Caco-2 (cell line): ENCODE measurements at regions not wholly inside any gene's neighbourhood (a gene's known extent, or its start where the extent isn't known, plus 50 kb on each side); places are given as distances from the start of the nearest gene placed in this dataset.
"Not testable (repeated sequence)": the region's sequence is repeated elsewhere in the genome, so short reads cannot be mapped to it uniquely, and the experiment has no call there.

Experiments
- BruUV-seq: library from RNA; stranded (reverse); fragments of 400-500 nt; replicated peaks from 2 replicates; lab custom pipeline; 2021; lab: Mats Ljungman, UMichigan
- CTCF ChIA-PET: fragments of 300-600 bp; sonication (Branson Sonifier 250); formaldehyde crosslinking; loops from one replicate; lab custom pipeline; 2022; ENCODE audit warnings: antibody characterized with exemption; lab: Charles Lee
- POLR2A ChIA-PET: fragments of 300-600 bp; sonication (Branson Sonifier 250); formaldehyde crosslinking; loops from one replicate; lab custom pipeline; 2022; ENCODE audit warnings: antibody characterized with exemption; lab: Charles Lee
- DNase-seq, 2 experiments: peaks; one replicate each; pipeline versions ENCODE4 v3.0.0 to v3.0.0-alpha.2; 2020 to 2022
- H3K27me3 ChIP-seq: replicated peaks from 2 replicates; pipeline ENCODE4 v1.6.0; 2011; ENCODE audit warnings: low read length; ENCODE audit not compliant: control insufficient read depth, insufficient read depth
- H3K36me3 ChIP-seq: 2 replicates; pipeline ENCODE4 v1.5.1; 2011; ENCODE audit warnings: low read length; ENCODE audit not compliant: control insufficient read depth, insufficient read depth
- H3K4me1 ChIP-seq: fragments of 250-450 bp; sonication (Bioruptor Pico); 2 replicates; pipeline ENCODE4 v1.5.1; 2020; ENCODE audit warnings: mild to moderate bottlenecking
- H3K4me3 ChIP-seq: 2 replicates; pipeline ENCODE4 v1.5.1; 2011; ENCODE audit warnings: low read depth, mild to moderate bottlenecking, control low read depth, low read length
- H3K9me3 ChIP-seq: fragments of 250-450 bp; sonication (Bioruptor Pico); 2 replicates; pipeline ENCODE4 v1.5.1; 2020; ENCODE audit warnings: mild to moderate bottlenecking, moderate library complexity
- H3K27ac Mint-ChIP-seq: one replicate; pipeline ENCODE4 v1.8.0; 2022; ENCODE audit warnings: mixed read lengths; ENCODE audit not compliant: unreplicated experiment
- H3K27me3 Mint-ChIP-seq: one replicate; pipeline ENCODE4 v1.8.0; 2022; ENCODE audit warnings: mixed read lengths; ENCODE audit not compliant: insufficient read depth, unreplicated experiment
- H3K36me3 Mint-ChIP-seq: one replicate; pipeline ENCODE4 v1.8.0; 2022; ENCODE audit warnings: mild to moderate bottlenecking, mixed read lengths; ENCODE audit not compliant: insufficient read depth, unreplicated experiment
- H3K4me1 Mint-ChIP-seq: one replicate; pipeline ENCODE4 v1.8.0; 2022; ENCODE audit warnings: low read depth, mixed read lengths; ENCODE audit not compliant: unreplicated experiment
- H3K4me3 Mint-ChIP-seq: one replicate; pipeline ENCODE4 v1.8.0; 2022; ENCODE audit warnings: mild to moderate bottlenecking, moderate library complexity, mixed read lengths; ENCODE audit not compliant: unreplicated experiment
- H3K9me3 Mint-ChIP-seq: one replicate; pipeline ENCODE4 v1.8.0; 2022; ENCODE audit warnings: mixed read lengths; ENCODE audit not compliant: unreplicated experiment
- CTCF ChIP-seq, 2 experiments: fragments of 200-600 bp in 1 of 2; IDR thresholded peaks; 1 replicate in 1 of 2; 2 replicates in 1 of 2; pipeline versions ENCODE4 v1.5.1 to v1.8.0; 2011 to 2022; ENCODE audit warnings: antibody characterized with exemption in 1 of 2, control low read depth in 1 of 2, inconsistent platforms in 1 of 2, low read depth in 1 of 2, low read length in 1 of 2, mild to moderate bottlenecking in 1 of 2, moderate library complexity in 1 of 2; ENCODE audit not compliant: insufficient read depth in 1 of 2, severe bottlenecking in 1 of 2, unreplicated experiment in 1 of 2
- intact Hi-C: fragments of 100-400 bp; cut with micrococcal nuclease; formaldehyde crosslinking; loops from one replicate; pipeline ENCODE4 v1.10.0; 2022; ENCODE audit not compliant: unreplicated experiment

- H3K27ac Mint-ChIP-seq: peak overlapping the region; percentile 73
- Histone ChIP-seq H3K4me1 (peaks cover 49% of the 10 kb centered on the region), H3K4me3 (no peak overlapping the region), H3K9me3 (no peaks in the 10 kb centered on the region), H3K36me3 (no peaks in the 10 kb centered on the region), H3K27me3 (no peaks in the 10 kb centered on the region)
- TF ChIP-seq CTCF (IDR thresholded peaks at IDR 0.05; ENCODE audit: insufficient read depth in 1 of 2, low read depth in 1 of 2, low read length in 1 of 2, severe bottlenecking in 1 of 2, unreplicated experiment in 1 of 2): no peak
- peaks cover 19% of the 10 kb centered on the region for H3K36me3 Mint-ChIP-seq
- ChIA-PET POLR2A (interaction anchor here (1.2 kb wide), 1 partner anchor 335 kb away, joined by 3 read pairs; the partner anchor contains the start of gene ARL4A), CTCF (interaction anchor here (1.1 kb wide), 1 partner anchor 335 kb away, joined by 4 read pairs; no protein-coding TSS in a partner anchor)
- intact Hi-C loops: no loop called here
- H3K4me1 Mint-ChIP-seq: peaks cover 30% of the 10 kb centered on the region
- peaks cover 10% of the 10 kb centered on the region for H3K9me3 Mint-ChIP-seq
- H3K27me3 Mint-ChIP-seq: no peaks in the 10 kb centered on the region
- DNase-seq: peak; percentile 47 to 63
- peak overlapping the region; percentile 52 for H3K4me3 Mint-ChIP-seq
- BruUV-seq: no TSS peak
Measured at GRCh38 chr7:13021566-13022300, 334.3 kb downstream of the ARL4A start.

- H3K36me3 Mint-ChIP-seq: peaks cover 19% of the 10 kb centered on the region
- no peak for DNase-seq
- intact Hi-C loops: no loop called here
- peaks cover 31% of the 10 kb centered on the region for H3K4me1 ChIP-seq
- BruUV-seq: no TSS peak
- H3K4me3 ChIP-seq: no peak overlapping the region
- H3K9me3 Mint-ChIP-seq: peaks cover 10% of the 10 kb centered on the region
- H3K27me3 Mint-ChIP-seq: no peaks in the 10 kb centered on the region
- ChIA-PET POLR2A (no interaction called here), CTCF (no interaction called here)
- no peak overlapping the region for H3K27ac Mint-ChIP-seq
- H3K36me3 ChIP-seq: no peaks in the 10 kb centered on the region
- peaks cover 24% of the 10 kb centered on the region for H3K4me1 Mint-ChIP-seq
- TF ChIP-seq CTCF (IDR thresholded peaks at IDR 0.05; ENCODE audit: insufficient read depth in 1 of 2, low read depth in 1 of 2, low read length in 1 of 2, severe bottlenecking in 1 of 2, unreplicated experiment in 1 of 2): no peak
- H3K4me3 Mint-ChIP-seq: no peak overlapping the region
- H3K9me3 ChIP-seq: no peaks in the 10 kb centered on the region
- H3K27me3 ChIP-seq: no peaks in the 10 kb centered on the region
Measured at GRCh38 chr7:13024121-13024674, 336.8 kb downstream of the ARL4A start.

GRCh38 chr7:13025043-13025442 is 337.6 kb downstream of the ARL4A start:
- not testable (repeated sequence) for BruUV-seq
- peaks cover 26% of the 10 kb centered on the region for H3K4me1 Mint-ChIP-seq

More at GRCh38 chr7:13025043-13025442, 337.6 kb downstream of the ARL4A start:
- peaks cover 27% of the 10 kb centered on the region for H3K4me1 ChIP-seq
- DNase-seq, H3K4me3 ChIP-seq, H3K27me3 Mint-ChIP-seq, H3K36me3 ChIP-seq, H3K9me3 Mint-ChIP-seq, POLR2A ChIA-PET, H3K4me3 Mint-ChIP-seq, CTCF ChIA-PET, intact Hi-C loops, H3K27ac Mint-ChIP-seq, H3K27me3 ChIP-seq, H3K9me3 ChIP-seq: not testable (repeated sequence)
- H3K36me3 Mint-ChIP-seq: peaks cover 24% of the 10 kb centered on the region
